Skin of body (tissue), 1 donor: ENCODE measurements at regions not wholly inside any gene's neighbourhood (a gene's known extent, or its start where the extent isn't known, plus 50 kb on each side); places are given as distances from the start of the nearest gene placed in this dataset.
A peak's percentile ranks its signal among the peaks of the same experiment; 100 is the strongest.

Source experiments
- DNase-seq: peaks from one replicate; lab custom pipeline; 2025; lab: John Stamatoyannopoulos, UW

GRCh38 chr14:64639340-64639821, 64.8 kb upstream of the PLEKHG3 start:
- DNase-seq: no peak

GRCh38 chr14:64640839-64641238, 63.4 kb upstream of the PLEKHG3 start:
- no peak for DNase-seq

GRCh38 chr14:64641760-64642159, 62.5 kb upstream of the PLEKHG3 start:
- DNase-seq: no peak

GRCh38 chr14:64643709-64644108, 60.5 kb upstream of the PLEKHG3 start:
- DNase-seq: no peak

GRCh38 chr14:64644629-64645028, 59.6 kb upstream of the PLEKHG3 start:
- DNase-seq: no peak

GRCh38 chr14:64645220-64645892, 58.9 kb upstream of the PLEKHG3 start:
- DNase-seq: peak; percentile 89

- peak; percentile 18 for DNase-seq
These were observed 58.1 kb upstream of the PLEKHG3 start for GRCh38 chr14:64646103-64646502.

- DNase-seq: no peak
These were observed 54.7 kb upstream of the PLEKHG3 start for GRCh38 chr14:64649383-64649998.

- no peak for DNase-seq
These were observed 50.4 kb upstream of the PLEKHG3 start for GRCh38 chr14:64653900-64654245.

GRCh38 chr14:64654246-64654900, 49.9 kb upstream of the PLEKHG3 start:
- peak; percentile 90 for DNase-seq
